B cell (primary cell): ENCODE measurements at regions not wholly inside any gene's neighbourhood (a gene's known extent, or its start where the extent isn't known, plus 50 kb on each side); places are given as distances from the start of the nearest gene placed in this dataset.

Source experiments
- CTCF ChIP-seq: fragments of 200-600 bp; IDR thresholded peaks from one replicate; pipeline ENCODE4 v1.8.0; 2022; ENCODE audit warnings: antibody characterized with exemption, mild to moderate bottlenecking
- EZH2 ChIP-seq: IDR thresholded peaks from 2 replicates; pipeline ENCODE4 v1.6.1; 2012; ENCODE audit warnings: borderline replicate concordance, low read depth, mild to moderate bottlenecking, moderate library complexity, low read length; ENCODE audit not compliant: insufficient read depth, poor library complexity, severe bottlenecking

GRCh38 chr5:5644249-5644648 lies 221.8 kb downstream of the ICE1 start:
- no peak for TF ChIP-seq EZH2
- TF ChIP-seq CTCF: no peak
